NCI-H128 (cell line): ENCODE measurements at regions not wholly inside any gene's neighbourhood (a gene's known extent, or its start where the extent isn't known, plus 50 kb on each side); places are given as distances from the start of the nearest gene placed in this dataset.

Experiments
- DNase-seq: peaks from one replicate; lab custom pipeline; 2025; ENCODE audit not compliant: unreplicated experiment; lab: John Stamatoyannopoulos, UW

- DNase-seq = no peak
Measured at GRCh38 chr4:135236048-135236447, 1034.5 kb upstream of the PABPC4L start.

GRCh38 chr4:135227842-135228241 lies 1026.3 kb upstream of the PABPC4L start:
- no peak for DNase-seq

DNA sequence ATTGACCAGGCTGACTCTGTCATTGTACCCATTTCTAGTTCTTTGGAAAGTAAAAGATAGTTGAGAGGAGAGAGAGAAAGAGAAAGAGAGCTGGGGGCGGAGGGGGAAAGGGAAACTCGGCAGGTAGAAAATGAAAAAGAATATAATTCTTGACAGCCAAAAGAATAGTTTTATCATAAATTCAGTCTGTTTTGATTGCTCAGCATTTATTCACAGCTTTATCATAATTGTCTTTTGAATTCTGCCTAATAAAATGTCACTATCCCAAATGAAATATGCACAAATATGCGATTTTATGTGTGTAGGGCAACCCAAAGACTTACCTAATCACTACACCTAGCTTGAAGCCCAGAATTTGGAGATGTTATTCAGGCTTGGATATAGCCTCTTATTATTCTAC lies 1024.0 kb upstream of the PABPC4L start:
- no peak for DNase-seq

DNA sequence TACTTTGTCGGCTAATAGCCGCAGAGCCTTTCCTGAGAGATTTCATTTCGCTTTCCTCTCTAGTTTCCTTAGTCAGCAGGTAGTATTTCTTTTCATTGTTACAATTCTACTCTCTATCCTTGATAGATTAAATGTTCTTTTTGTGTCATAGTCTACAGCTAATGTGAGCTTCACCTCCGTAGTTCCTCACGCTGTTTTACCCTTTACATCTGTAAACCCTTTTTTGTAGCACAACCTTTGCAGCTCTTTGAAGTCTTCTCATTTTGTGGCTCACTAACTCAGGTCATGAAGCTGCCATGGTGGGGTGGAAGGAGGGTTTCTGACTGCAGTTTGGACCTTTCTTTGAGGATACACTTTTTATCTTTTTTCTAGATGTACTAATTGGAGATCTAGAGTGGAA lies 1008.8 kb upstream of the PABPC4L start:
- no peak for DNase-seq

- no peak for DNase-seq
Measured at GRCh38 chr4:135207531-135207930, 1005.9 kb upstream of the PABPC4L start.

GRCh38 chr4:135204311-135204710 lies 1002.7 kb upstream of the PABPC4L start:
- no peak for DNase-seq

DNA sequence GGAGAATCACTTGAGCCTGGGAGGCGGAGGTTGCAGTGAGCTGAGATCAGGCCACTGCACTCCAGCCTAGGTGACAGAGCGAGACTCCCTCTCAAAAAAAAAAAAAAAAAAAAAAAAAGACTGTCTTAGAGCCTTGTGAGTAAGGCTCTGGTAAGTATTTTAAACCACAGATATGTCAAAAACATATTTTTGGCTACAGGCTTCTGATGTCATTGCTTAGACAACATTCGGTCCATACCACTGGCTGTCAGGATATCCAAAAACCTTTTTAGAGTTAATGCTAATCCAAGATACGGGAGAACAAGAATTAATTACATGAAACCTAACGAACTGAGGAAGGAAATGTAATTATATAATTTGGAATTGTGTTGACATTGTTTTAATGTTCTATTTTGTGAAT lies 999.5 kb upstream of the PABPC4L start:
- no peak for DNase-seq

DNA sequence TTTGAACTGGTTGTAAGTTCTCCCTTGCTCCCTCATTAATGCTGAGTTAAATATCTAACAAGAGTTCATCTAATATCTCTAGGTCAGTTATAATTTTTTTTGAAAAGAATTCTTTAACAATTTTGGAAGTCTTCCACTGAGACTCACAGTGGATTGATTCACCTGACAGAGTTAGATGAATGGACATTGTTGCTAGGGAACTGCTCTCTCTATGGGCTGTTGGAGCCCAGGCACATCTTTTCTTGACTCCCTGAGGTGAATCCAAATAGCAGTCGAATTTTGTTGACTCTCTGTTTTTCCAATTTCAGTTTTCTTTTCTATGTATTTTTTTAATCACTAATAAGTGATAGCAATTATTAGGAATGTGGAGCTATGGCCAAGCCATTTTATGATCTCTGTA lies 996.1 kb upstream of the PABPC4L start:
- no peak for DNase-seq

GRCh38 chr4:135194477-135194876 lies 992.9 kb upstream of the PABPC4L start:
- no peak for DNase-seq

DNA sequence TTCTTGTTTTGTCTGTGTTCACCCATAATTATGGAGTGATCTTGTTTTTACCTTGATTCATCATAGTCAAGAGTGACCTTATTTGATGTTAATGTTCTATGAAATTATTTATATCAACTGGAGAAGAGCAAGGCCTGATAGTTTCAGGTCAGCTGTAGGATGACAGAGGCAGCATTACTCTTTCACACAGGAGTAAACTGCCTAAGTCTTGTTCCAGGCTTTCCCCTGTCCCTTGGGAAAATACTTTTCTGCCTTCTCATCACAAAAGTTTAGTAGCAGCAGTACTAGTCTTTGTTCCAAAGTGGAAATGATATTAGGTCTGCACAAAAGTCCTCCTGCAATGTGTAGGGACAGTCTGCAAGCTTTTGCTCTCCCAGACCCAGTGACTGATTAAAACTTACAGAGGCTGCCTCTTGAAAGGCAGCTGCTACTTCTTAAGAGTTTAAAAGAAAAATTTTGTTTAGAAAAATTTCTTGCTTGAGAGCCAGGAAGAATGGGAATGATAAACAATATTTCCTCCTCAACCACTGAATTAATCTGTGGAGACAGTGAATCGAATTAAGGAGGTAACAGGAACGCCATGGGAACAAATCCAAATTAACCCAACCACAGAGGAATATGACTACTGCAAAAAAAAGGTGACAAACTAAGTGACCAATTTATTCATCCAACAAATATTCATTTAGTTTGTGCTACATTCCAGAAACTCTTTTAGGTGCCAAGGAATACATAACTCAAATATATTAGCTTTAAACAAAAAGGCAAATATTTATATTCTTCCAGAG lies 991.4 kb upstream of the PABPC4L start:
- DNase-seq = no peak

DNA sequence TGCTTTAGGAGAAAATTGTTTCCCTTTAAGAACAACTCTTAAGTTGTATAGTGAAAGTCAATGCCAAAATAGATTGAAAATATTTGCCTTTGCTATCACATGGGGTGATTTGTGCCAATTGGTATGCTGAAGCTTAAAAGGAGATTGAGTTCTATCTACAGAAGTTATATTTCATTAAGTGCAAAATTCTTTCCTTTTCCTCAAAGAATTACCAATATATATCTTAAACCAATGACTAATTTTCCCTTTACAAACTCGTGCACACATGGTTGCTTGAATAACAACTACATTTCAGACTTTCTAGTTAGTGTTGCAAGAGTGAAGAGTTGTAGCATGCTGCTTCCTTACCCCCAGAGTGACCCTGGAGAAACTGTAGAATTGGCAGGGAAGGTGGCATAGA lies 990.0 kb upstream of the PABPC4L start:
- no peak for DNase-seq

DNA sequence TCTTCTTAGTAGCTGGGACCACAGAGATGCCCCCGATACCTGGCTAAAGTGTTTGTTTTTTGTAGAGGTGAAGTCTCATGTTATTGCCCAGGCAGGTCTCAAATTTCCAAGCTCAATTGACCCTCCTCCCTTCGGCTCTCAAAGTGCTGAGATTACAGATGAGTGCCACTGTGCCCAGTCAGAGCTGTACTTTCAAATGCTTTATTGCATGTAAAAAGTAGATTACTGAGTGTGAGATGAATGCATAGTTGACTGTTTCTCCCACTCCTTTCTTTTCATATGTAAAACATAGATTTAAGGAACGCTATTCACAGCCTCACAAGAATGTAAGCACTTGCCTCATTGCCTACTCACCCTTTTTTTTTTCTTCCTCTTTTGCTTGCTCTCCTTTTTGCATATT lies 984.4 kb upstream of the PABPC4L start:
- DNase-seq = no peak

DNA sequence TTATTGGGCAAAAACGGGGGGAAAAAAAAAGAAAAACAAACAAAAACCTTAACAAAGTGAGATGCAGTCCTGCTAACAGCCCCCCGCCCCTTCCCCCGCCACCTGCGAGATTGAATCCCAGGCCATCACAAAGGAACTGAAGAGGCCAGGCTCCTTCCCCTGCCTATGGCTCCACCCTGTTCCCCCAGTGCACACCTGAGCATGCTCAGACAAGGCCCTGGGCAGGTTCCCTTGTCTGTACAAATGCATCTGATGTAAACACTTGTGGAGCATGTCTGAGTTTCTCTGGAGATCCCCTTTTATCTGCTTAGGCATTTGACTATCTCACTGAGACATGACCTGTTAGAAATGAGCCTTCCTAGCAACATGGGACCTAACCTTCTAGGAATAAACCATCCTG lies 983.7 kb upstream of the PABPC4L start:
- DNase-seq = no peak

GRCh38 chr4:135184715-135185114 lies 983.1 kb upstream of the PABPC4L start:
- DNase-seq = no peak

DNA sequence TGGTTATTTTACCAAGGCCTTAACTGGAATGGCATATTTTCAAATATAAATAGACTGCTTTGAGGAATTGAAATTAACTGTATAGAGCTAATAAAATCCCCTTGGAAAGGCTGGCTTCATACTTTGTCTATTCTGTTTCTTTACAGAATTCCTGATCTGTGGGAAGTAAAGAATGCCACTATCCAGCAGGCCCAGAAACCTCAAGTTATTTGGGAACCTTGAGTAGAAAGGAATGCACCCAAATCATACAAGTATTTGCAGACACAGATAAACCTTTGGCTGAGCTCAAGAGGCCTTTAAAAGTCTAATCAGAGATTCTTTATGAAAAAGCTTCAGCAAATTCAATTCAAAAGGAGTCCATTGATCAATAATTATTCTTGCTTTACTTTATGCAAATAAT lies 975.7 kb upstream of the PABPC4L start:
- DNase-seq = no peak

DNA sequence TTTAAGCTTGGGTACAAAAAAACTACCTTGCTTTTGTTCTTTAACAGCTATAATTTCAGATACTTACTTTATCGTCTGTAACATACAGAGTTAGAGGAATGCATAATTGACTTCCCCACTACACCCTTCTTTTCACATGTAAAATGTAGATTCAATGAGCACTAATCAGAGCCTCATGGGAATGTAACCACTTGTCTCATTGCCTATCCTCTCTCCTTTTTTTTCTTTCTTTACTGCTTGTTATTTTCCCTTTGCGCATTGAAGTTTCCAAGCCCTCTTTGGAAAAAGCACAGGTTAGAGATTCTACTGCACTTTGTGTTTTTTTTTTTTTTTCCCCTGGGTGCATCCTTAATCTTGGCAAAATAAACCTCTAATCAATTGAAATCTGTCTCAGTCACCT lies 965.1 kb upstream of the PABPC4L start:
- no peak for DNase-seq

- DNase-seq = no peak
Measured at GRCh38 chr4:135164601-135165000, 963.0 kb upstream of the PABPC4L start.

DNA sequence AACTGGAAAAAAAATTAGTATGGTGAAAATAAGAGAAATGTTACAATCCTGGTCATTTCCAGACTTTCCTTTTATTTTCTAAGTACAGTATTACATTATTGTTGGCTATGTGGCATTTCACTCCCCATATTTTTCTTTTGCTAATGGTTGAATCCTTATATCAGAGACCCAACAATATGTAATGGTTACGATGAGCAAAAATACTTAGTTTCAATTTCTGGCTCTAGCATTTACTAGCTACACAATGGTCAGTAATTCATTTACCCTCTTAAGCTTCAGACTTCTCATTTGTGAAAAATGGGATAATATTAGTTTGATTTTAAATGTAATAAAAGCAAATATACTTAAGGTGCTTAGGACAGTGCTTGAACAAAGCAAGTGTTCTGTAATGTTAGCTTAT lies 942.9 kb upstream of the PABPC4L start:
- no peak for DNase-seq

- DNase-seq = no peak
Measured at GRCh38 chr4:135124196-135124595, 922.6 kb upstream of the PABPC4L start.

GRCh38 chr4:135123632-135124031 lies 922.0 kb upstream of the PABPC4L start:
- no peak for DNase-seq

- DNase-seq = no peak
Measured at GRCh38 chr4:135122457-135122856, 920.9 kb upstream of the PABPC4L start.

GRCh38 chr4:135120195-135120594 lies 918.6 kb upstream of the PABPC4L start:
- no peak for DNase-seq

- DNase-seq = no peak
Measured at GRCh38 chr4:135114079-135114478, 912.5 kb upstream of the PABPC4L start.
